ENCODE measurements at regions not wholly inside any gene's neighbourhood (a gene's known extent, or its start where the extent isn't known, plus 50 kb on each side); places are given as distances from the start of the nearest gene placed in this dataset.
"Not testable (repeated sequence)": the region's sequence is repeated elsewhere in the genome, so short reads cannot be mapped to it uniquely, and the experiment has no call there.

DNA sequence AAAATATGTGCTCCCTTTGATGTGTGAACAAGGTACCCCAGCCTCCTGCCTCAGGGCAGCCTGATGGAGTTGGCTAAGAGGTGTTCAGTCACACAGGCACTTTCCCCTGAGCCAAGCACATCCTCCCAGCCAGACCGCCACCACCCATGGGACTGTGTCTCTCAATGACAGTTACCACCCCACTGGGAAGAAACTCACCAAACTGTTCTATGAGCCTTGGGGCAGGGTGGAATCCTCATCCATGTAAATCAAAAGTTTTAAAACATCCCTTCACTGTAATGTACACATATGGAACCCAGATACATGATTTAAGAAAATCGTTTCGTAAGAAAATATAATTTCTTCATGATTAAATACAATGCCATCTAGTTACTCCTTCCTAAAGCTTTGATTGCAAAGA lies 138.4 kb upstream of the LSM14A start:
- no peak for TF ChIP-seq POLR2A (IDR thresholded peaks at IDR 0.05)
- no peak for TF ChIP-seq EP300 (IDR thresholded peaks at IDR 0.05)
- TF ChIP-seq, protein P1, sequence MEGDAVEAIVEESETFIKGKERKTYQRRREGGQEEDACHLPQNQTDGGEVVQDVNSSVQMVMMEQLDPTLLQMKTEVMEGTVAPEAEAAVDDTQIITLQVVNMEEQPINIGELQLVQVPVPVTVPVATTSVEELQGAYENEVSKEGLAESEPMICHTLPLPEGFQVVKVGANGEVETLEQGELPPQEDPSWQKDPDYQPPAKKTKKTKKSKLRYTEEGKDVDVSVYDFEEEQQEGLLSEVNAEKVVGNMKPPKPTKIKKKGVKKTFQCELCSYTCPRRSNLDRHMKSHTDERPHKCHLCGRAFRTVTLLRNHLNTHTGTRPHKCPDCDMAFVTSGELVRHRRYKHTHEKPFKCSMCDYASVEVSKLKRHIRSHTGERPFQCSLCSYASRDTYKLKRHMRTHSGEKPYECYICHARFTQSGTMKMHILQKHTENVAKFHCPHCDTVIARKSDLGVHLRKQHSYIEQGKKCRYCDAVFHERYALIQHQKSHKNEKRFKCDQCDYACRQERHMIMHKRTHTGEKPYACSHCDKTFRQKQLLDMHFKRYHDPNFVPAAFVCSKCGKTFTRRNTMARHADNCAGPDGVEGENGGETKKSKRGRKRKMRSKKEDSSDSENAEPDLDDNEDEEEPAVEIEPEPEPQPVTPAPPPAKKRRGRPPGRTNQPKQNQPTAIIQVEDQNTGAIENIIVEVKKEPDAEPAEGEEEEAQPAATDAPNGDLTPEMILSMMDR (IDR thresholded peaks at IDR 0.05), result no peak
- TF ChIP-seq POLR2AphosphoS5 (IDR thresholded peaks at IDR 0.05), result no peak
- 41% methylated on average over 3 of the region's 3 CpGs for WGBS
- no peak overlapping the region for H3K4me3 ChIP-seq

DNA sequence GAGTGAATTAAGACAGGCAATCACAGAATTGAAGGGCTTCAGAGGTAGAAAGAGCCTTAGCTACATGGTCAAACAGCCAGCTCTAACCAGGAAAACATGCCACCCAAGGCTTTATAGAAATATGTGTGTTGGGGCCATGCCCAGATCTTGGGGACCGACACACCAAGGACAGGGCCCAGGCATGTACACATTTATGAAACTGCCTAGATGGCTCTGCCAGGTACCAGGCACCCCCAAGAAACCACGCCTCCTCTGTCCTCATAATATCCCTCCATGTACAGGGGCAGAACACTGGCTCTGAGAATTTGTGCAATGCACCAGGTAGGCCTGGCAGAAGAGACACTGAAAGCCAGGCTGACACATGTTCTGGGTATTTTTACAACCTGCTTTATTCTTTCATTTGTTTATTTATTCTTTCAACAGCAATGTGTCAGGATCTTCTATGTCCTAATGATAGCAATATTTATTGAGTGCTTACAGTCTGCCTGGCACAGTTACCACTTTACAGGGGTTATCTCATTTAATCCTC lies 137.9 kb upstream of the LSM14A start:
- H3K36me3 ChIP-seq, result no peaks in the 10 kb centered on the region
- no peaks in the 10 kb centered on the region for H3K9me3 ChIP-seq
- no peak overlapping the region for H3K27ac ChIP-seq
- no peaks in the 10 kb centered on the region for H3K4me1 ChIP-seq
- peaks cover 5% of the 10 kb centered on the region for H3K27me3 ChIP-seq
- no peak for TF ChIP-seq POLR2AphosphoS5 (IDR thresholded peaks at IDR 0.05)
- TF ChIP-seq EP300 (IDR thresholded peaks at IDR 0.05), result no peak
- TF ChIP-seq POLR2A (IDR thresholded peaks at IDR 0.05), result no peak
- TF ChIP-seq, protein P1 (IDR thresholded peaks at IDR 0.05), result no peak
- no peak overlapping the region for H3K4me3 ChIP-seq
- 40% methylated on average over 2 of the region's 2 CpGs for WGBS
- DNase-seq (ENCODE audit: low spot score in 2 of 2), result no peak

More for the DNA sequence above, 138.4 kb upstream of the LSM14A start:
- H3K4me1 ChIP-seq, result no peaks in the 10 kb centered on the region
- peaks cover 5% of the 10 kb centered on the region for H3K27me3 ChIP-seq
- DNase-seq (ENCODE audit: low spot score in 2 of 2), result no peak
- no peaks in the 10 kb centered on the region for H3K36me3 ChIP-seq
- H3K27ac ChIP-seq, result no peak overlapping the region
- H3K9me3 ChIP-seq, result no peaks in the 10 kb centered on the region

DNA sequence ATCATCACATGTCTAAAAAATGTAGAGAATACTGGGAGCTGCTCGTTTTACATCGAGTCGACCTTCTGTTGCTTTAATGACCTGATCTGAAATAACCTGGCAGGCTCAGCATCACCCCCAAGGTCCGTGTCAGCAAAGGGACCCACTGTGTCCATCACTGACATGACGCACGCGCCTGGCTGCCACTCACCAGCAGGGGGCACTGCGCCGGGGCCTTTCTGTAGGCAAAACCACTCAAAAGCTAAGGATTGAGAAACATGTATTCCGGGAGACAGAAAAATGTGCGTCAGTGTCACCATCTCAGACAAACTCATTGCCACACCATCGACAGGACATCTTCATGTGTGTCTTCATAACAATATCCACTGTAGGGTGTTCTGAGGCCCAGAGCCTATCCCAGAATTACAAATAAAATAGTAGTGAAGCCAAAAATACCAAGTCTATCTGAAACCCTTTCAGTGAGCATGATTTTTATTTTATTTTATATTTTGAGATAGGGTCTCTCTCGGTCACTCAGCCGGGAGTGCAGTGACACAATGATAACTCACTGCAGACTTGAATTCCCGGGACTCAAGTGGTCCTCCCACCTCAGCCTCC lies 130.3 kb upstream of the LSM14A start:
- H3K4me1 ChIP-seq, result peaks cover 2% of the 10 kb centered on the region
- WGBS, result 29% methylated on average over 15 of the region's 15 CpGs
- no peak for TF ChIP-seq POLR2A (IDR thresholded peaks at IDR 0.05)
- no peak for TF ChIP-seq POLR2AphosphoS5 (IDR thresholded peaks at IDR 0.05)
- TF ChIP-seq, protein P1 (IDR thresholded peaks at IDR 0.05), result peak; percentile 37 to 74
- no peak for TF ChIP-seq EP300 (IDR thresholded peaks at IDR 0.05)
- no peak overlapping the region for H3K27ac ChIP-seq
- no peaks in the 10 kb centered on the region for H3K9me3 ChIP-seq
- H3K36me3 ChIP-seq, result no peaks in the 10 kb centered on the region
- no peak overlapping the region for H3K4me3 ChIP-seq
- H3K27me3 ChIP-seq, result peaks cover under 1% of the 10 kb centered on the region
- peak; percentile 66 to 84 for DNase-seq (ENCODE audit: low spot score in 2 of 2)

DNA sequence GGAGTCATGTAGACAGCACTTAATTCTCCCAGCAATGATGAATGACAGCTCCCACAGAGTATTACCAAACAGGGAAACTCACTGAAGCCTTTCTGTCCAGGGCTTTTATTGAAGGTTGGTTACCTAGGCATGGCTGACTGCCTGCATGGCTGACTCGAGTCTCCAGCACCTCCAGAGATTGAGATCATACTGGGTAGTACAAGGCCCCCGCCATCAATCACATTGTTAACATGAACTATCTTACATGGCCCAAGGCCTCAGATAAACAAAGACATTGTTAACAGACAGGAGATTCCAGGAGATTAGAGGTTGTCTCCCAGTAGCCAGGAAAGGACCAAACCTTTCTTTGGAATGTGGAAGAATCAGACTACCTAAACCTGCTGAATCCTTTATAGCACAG lies 128.3 kb upstream of the LSM14A start:
- WGBS, result 63% methylated on average over 2 of the region's 2 CpGs
- TF ChIP-seq POLR2A (IDR thresholded peaks at IDR 0.05) (no peak), EP300 (IDR thresholded peaks at IDR 0.05) (no peak)
- peaks cover 2% of the 10 kb centered on the region for H3K4me1 ChIP-seq
- no peak overlapping the region for H3K27ac ChIP-seq
- H3K27me3 ChIP-seq, result peaks cover 5% of the 10 kb centered on the region
- H3K4me3 ChIP-seq, result no peak overlapping the region
- no peaks in the 10 kb centered on the region for H3K9me3 ChIP-seq
- no peaks in the 10 kb centered on the region for H3K36me3 ChIP-seq
- no peak for DNase-seq (ENCODE audit: low spot score in 2 of 2)

DNA sequence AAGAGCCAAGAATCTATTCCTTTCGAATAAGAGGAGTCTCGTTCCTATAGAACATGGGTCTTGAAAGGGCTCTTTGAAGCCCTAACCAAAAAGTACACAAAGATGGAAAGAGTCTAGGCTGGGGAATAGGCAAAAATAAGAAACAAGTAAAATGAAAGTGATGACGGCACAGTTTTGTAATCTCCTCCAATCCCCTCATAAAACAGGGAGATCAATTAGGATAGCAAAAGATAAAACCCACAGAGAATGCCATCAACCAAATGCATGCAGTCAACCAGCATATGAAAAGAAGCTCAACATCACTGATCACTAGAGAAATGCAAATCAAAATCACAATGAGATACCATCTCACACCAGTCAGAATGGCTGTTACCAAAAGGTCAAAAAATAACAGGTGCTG lies 122.4 kb upstream of the LSM14A start:
- Histone ChIP-seq H3K27ac (no peak overlapping the region), H3K9me3 (no peaks in the 10 kb centered on the region), H3K27me3 (peaks cover 13% of the 10 kb centered on the region), H3K4me1 (no peaks in the 10 kb centered on the region), H3K4me3 (no peak overlapping the region), H3K36me3 (no peaks in the 10 kb centered on the region)
- TF ChIP-seq, protein P1 (IDR thresholded peaks at IDR 0.05), result no peak
- 79% methylated on average over 3 of the region's 3 CpGs for WGBS
- no peak for DNase-seq (ENCODE audit: low spot score in 2 of 2)

DNA sequence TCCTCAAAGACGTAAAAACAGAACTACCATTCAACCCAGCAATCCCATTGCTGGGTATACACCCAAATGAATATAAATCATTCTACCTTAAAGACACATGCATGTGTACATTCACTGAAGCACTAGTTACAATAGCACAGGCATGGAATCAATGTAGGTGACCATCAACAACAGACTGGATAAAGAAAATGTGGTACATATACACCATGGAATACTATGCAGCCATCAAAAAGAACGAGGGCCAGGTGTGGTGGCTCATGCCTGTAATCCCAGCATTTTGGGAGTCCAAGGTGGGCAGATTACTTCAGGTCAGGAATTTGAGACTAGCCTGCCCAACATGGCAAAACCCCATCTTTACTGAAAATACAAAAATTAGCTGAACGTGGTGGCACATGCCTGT lies 121.9 kb upstream of the LSM14A start:
- peaks cover 13% of the 10 kb centered on the region for H3K27me3 ChIP-seq
- not testable (repeated sequence) for H3K9me3 ChIP-seq; H3K27ac ChIP-seq; H3K4me1 ChIP-seq; DNase-seq (ENCODE audit: low spot score in 2 of 2); H3K4me3 ChIP-seq; H3K36me3 ChIP-seq
- WGBS, result 95% methylated on average over 3 of the region's 3 CpGs

Measured in suprapubic skin (tissue), 4 donors.